Kasumi-1 (cell line): ENCODE measurements at regions not wholly inside any gene's neighbourhood (a gene's known extent, or its start where the extent isn't known, plus 50 kb on each side); places are given as distances from the start of the nearest gene placed in this dataset.

Experiments used
- DNase-seq, 2 experiments: peaks; one replicate each; lab custom pipeline; 2025; lab: John Stamatoyannopoulos, UW

- no peak for DNase-seq
These were observed 85.0 kb downstream of the NUF2 start for GRCh38 chr1:163406772-163407171.

- no peak for DNase-seq
These were observed 86.5 kb downstream of the NUF2 start for GRCh38 chr1:163408262-163408661.

GRCh38 chr1:163410073-163410999, 88.6 kb downstream of the NUF2 start:
- DNase-seq: peak; percentile 24 to 55

DNA sequence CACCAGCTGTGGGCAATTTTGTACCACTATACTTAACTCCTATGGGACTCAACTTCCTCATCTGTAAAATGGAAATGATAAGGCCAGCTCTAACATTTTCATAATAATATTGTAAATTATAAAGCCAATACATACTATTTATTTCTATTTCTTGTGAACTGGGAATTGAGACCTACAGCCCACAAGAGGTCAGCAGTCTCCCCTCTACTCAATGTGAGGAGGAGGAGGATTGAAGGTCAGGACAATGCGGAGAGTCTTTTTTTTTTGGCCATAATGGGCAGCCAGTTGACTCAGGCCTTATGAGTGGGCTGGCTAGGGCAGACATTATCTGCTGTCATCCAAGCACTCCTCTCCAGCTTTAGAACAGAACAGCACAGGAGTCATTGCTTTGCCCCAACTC, 90.5 kb downstream of the NUF2 start:
- no peak for DNase-seq

GRCh38 chr1:163414778-163415177, 93.0 kb downstream of the NUF2 start:
- DNase-seq: no peak

DNA sequence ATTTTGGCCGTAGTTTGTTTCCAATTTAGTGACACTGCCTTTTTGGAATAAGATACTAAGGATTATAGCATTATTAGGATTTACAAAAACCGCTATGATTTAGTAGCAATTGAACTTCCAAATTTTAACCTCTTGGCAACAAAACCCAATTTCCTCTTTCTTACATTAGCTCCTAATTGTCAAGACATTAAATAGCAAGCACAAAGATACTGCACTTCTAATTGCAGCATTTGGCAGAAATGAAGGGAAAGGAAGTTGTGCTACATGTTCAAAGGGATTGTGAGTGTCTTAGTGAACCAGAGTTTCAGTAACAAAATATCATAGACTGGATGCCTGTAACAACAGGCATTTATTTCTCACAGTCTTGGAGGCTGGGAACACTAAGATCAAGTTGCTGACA, 99.9 kb downstream of the NUF2 start:
- no peak for DNase-seq

DNA sequence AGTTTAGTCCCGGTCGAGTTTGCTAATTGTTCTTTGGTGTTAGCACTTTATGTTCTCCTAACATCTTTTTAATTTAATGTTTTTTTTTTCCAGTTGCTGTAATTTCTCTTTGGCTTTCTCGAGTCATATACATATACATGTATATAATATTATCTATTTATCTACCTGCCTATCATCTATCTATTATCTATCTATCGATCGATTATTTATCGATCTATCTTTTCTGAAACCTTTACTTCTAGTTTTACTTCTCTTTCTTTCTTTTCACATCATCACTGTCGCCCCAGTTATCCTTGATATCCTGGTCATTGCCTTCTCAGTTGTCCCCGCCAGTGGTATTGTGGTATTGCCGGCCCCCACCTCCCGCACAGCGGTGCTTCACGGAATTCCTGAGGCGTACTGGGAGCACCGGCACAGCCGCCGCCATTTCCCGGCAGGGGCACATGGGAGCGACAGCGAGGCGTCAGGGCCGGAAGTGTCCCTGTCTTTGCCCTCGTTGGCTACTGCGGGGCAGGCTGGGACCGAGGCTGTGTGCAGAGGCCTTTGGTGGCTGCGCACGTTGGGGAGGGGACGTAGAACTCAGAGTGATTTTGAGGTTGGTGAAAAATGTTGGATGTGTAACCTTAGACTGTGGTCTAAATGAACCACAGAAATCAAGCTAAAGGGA, 101.1 kb downstream of the NUF2 start:
- no peak for DNase-seq

DNA sequence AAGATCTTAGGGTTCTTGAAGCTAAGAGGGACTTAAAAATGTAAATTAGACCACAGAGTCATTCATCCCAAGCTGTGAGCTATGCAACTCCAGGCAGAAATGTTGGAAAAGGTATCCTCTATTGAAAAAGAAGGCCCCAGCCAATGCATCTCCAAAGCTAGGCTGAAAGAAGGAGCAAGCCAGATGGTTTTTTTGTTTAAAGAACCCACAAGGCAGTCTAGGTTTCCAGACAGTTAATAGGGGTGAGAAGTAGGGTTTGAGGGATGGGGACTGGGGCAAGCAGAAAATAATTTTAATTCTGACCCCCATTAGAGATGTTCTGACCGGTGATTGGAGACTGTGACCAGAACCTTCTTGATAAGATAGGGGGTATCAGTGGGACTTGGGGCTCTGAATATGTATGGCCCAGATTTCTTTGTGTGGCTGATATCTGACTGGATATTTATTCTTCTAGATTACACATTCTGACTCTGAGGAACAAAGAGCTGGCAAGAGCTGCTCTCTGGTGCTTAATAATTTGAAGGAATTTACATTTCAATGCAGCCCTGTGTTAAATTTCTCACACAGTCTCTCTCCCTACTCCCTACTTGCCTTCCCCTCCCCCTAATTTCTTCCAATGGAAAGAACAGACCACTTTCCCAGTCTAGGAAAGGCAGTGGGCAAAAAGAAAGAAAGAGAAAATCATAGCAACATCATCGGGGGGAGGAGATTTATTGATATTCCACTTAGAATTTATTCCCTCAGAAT, 104.9 kb downstream of the NUF2 start:
- no peak for DNase-seq

GRCh38 chr1:163427279-163427678, 105.5 kb downstream of the NUF2 start:
- no peak for DNase-seq

DNA sequence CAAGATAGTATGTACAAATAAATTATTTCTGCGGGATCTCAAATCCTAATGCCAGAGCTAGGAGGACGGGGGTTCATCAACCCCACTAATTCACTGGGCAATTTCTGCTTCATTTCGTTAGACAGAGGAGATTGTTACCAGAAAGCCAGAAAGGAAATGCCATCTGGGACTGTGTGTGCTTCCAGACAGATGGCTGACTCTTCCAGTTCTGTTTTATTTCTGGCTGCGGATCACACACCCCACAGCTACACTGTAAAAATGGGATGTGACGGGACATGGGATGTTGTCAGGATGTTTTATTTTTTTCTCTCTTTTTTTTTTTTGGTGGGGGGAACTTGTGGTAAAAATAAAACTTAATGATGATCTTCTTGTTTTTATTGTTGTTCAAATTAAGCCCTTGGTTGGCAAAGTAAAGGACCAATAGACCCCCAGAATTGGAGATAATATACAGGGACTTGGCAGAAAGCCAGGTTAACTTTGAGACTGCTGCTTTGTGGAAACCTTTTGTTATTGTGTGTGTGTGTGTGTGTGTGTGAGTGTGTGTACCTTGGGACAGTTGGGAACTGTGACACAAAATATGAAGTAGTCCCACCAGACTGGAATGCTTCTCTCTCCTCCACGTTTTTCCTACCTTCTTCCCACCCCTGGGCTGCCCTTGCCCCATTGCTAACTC, 114.5 kb downstream of the NUF2 start:
- DNase-seq: no peak

GRCh38 chr1:163439471-163439870, 117.7 kb downstream of the NUF2 start:
- DNase-seq: no peak

DNA sequence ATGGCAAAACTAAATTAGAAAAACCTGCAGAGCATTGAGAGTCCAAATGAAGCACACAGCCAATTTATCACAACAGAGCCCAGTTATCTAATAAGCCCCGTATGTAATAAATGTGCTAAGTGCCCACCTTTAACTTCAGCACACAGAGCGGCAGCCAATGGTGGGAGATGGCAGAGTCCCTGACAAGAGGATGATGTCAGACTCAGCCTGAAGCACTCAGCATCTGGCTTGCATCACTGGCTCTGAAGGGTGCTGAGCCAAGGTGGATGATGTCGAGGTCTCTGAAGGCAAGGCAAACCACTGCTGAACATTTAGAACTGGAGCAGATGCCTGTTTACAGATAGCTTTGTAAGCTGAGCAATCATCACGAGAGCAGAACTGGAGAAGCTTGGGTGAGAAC, 118.3 kb downstream of the NUF2 start:
- DNase-seq: no peak

DNA sequence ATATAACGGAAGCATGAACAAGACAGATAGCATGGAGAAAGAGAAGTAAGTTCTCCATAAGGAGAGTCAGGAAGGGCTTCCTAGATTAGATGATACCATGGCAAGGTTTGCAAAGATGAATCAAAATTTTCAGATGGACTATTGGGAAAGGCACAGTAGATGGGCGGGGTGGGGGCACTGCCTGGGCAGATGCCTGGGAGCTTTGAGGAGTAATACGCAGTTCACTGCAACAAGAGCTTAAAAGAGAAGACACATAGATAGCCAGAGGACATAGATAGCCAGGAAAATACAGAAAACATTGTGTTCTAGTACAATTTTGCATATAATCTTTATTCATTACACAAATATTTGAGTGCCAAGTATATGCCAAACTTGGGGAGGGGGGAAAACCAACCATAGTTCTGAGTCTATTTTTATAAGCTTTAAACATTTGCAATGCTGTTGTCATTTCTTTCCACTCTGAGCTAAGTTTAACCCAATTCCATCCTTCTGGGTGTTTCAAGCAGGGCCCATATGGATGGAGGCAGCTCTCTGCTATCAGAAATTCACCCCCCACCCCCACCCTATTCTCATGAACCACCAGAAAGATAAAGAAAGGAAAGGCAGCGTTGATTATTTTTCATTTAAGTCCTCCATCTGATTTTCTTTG, 120.6 kb downstream of the NUF2 start:
- DNase-seq: no peak

GRCh38 chr1:163442895-163443294, 121.1 kb downstream of the NUF2 start:
- no peak for DNase-seq

- DNase-seq: no peak
These were observed 122.1 kb downstream of the NUF2 start for GRCh38 chr1:163443863-163444262.

GRCh38 chr1:163444665-163445064, 122.9 kb downstream of the NUF2 start:
- no peak for DNase-seq

GRCh38 chr1:163450986-163451385, 129.2 kb downstream of the NUF2 start:
- no peak for DNase-seq

GRCh38 chr1:163459539-163459938, 137.8 kb downstream of the NUF2 start:
- no peak for DNase-seq

DNA sequence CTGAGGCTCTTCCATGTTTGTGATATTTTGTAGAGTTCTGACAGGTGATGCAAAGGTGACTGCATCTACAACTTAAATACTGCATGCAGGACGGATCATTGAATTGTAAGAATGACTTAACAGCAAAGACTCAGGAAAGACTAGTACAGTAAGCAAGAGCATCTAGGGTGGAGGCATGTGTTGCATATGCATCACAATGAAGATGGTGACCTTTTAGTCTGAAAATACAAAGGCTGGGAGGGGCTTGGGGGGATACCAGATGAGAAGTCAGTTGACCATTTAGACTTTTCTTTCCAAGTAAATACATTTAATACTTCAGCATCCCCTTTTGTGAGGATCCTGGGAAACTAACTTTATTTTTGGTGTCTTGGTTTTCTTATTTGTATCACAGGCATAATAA, 145.5 kb downstream of the NUF2 start:
- no peak for DNase-seq

DNA sequence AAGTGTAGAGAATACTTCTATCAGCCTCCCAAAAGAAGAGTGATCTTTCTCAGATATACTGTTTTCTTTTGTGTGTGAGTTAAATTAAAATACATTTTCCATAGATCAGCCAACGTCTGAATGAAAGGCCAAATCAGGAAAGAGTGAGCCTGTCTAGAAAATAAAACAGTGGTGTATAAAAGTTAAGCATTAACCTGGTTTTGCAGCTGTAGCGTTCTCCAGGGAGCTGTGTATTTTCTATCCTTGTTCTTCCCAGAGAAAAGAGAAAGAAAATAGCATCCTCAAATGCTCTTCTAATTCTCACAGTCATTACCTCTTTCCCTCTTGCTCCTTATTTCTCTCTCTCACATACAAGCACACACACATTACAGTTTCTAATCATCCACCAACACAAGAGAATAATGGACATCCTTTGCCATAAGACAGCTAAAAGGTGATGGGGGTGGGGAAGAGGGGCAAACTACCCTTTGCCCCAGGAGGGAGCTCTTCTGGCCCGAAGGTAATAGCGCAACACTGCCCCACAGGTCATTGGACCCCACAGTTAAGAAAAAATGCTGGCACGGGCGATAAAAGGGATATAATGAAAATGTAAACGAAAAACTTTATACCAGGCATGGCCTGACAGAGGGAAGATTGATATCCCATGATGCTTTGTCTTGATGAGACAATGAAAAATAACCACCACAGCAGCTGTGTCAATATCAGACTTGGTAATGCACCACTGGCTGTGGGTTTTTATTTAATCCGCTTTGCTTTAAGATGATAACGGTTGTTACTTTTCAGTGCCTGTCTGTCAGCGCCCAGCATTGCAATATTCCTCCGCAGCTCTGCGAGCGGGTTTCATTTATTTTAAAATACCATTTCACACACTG, 150.3 kb downstream of the NUF2 start:
- DNase-seq: no peak
